Epidermal melanocyte (primary cell): ENCODE measurements at regions not wholly inside any gene's neighbourhood (a gene's known extent, or its start where the extent isn't known, plus 50 kb on each side); places are given as distances from the start of the nearest gene placed in this dataset.

Experiments used
- DNase-seq: peaks from one replicate; pipeline ENCODE4 v3.0.0; 2011; ENCODE audit warnings: low spot score; ENCODE audit not compliant: insufficient read length

DNA sequence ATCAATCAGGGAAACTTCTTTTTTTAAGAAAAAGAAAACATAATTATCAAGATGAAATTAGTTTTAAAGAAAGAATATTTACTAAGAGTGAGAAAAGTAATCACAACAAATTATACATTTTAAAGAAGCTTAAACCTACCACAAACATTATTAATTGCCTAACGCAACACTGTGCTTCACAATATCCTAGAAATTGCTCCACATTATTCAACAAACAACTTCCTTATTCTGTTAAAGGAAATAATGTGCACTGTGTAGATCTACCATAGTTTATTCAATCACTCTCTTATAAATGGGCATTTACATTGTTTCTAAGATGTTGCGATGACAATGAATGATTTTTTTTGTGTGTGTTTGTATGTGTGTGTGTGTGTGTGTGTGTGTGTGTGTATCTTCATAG, 525.9 kb upstream of the KCNMB2 start:
- DNase-seq, result no peak

DNA sequence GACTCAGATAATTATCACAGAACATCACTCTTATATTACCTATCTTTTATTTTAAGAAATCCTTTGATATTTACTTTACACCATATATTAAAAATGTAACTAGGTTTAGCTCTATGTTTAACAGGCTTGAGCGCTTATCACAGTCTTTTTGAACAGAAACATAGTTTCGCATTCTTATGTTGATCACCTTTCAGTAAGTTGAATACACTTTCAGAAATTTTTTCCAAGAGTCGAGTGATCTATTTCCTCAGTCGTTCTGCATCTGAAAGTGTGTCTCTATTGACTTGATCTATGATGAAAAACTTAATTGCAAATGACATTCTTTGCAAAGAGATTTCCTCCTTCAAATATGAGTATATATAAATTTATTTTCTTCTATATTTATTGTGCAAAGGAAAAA, 516.6 kb upstream of the KCNMB2 start:
- DNase-seq, result no peak

DNA sequence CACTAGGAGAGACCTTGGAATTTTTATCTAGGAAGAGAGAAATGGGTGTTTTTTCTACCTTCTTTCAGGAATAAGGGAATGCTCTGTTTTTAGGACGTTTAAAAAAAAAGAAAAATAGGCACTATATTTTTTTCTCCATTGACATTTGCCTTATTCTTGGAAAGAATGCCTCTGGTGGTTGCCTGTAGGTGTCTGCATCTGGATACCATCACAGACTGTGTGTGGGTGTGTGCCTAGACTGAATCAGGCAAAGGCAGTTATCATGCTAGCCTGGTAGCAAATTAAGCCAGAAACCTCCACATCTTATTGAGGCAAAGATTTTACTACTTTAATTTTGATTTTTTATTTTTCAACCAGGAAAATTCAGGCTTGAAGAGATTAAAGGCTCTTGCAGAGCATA, 513.6 kb upstream of the KCNMB2 start:
- DNase-seq, result no peak

GRCh38 chr3:178028933-178029332, 507.3 kb upstream of the KCNMB2 start:
- no peak for DNase-seq

DNA sequence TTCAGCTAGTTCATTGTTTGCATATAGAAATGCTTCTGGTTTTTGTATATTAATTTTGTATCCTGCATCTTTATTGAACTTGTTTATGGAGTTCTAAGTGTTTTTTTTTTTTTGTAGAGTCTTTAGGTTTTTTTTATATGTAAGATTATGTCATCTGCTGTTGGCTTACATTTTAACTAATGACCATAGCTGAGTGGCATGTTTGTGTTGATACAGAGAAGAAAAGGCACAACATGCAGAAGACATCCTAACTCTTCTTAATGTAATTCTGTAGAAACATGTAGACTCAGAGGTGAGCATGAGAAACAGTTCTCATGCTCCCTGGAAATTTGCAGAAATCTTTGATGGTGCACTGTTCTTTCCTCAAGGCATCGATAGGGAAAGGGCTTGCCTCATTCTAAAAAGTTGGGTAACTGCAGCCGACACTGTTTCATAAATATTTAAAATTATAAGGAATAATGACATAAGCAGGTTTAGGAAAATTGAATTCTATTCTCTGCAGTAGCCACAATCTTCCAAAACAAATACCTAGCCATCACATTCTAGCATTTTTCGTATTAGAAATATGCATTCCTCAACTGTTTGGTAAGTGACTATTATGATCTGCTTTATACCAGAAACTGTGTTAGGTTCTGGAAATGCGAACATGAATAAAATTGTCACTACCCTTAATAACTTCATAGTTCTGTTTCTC, 499.6 kb upstream of the KCNMB2 start:
- no peak for DNase-seq

GRCh38 chr3:178041931-178042330, 494.3 kb upstream of the KCNMB2 start:
- no peak for DNase-seq

DNA sequence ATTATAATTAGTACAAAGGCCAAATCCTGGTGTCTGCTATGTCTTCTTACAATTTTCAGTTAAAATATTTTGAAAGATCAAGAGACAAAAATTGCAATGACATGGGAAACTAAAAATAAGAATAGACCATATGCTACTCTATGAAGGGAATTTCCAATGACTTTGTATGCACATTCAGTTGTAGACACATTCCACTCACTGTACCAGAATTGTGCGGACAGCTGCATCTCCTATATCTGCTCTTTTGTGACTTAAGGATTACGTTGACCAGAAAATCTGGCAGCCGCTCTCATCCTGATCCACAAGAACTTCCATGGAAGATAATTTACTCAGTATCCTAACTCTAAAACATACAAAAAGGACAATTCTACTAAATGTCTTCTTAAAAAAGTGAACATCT, 493.9 kb upstream of the KCNMB2 start:
- DNase-seq, result no peak

DNA sequence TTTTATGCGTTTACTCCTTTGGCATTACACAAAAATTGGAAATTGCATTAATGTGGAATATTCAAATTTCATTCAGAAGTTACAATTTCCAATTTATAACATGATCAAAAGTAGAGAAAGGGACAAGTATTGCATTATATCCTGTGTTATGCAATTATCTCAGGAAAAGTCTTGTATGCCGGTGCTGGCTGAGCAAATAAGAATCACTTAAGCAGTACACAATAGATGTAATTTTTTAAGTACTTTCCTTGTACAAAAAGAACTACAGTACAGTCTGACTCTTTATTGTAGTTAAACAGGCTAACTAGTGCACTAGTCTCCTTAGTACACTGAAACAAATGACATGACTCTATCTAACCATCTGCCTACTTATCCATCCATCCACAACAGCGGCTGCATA, 493.2 kb upstream of the KCNMB2 start:
- no peak for DNase-seq

DNA sequence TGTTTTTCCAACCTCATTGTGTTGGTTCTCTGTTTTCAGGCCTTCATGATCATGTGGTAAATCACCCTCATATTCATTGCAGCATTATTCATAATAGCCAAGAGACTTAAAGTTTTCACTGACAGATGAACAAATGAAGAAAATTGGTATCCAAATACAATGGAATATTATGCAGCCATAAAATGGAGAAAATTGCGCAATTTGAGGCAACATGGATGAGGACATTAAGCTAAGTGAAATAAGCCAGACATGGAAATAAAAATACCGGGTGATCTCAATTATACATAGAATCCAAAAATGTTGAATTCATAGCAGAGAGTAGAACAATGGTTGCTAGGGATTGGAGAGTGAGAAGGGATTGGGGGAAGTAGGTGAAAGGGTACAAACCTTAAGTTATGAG, 491.9 kb upstream of the KCNMB2 start:
- no peak for DNase-seq

GRCh38 chr3:178047496-178047895, 488.7 kb upstream of the KCNMB2 start:
- DNase-seq, result no peak

DNA sequence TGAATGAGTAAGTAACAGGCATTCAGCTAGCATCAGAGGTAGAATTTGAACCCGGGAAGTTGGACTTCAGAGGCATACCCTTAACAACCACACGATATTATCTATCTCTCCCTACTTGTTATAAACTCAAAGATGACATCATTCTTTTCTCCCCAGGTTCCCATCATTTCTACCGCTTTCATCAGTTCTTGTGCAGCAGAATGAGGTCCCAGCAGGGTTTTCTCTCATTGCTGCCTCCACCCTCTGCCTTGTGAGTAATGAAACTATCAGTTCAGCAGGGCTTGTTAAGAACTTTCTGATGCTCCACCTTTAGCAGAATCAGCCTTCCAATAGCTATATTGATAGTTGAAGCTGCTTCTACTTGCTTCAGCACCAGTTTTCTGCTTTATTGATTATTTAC, 487.5 kb upstream of the KCNMB2 start:
- DNase-seq, result no peak

DNA sequence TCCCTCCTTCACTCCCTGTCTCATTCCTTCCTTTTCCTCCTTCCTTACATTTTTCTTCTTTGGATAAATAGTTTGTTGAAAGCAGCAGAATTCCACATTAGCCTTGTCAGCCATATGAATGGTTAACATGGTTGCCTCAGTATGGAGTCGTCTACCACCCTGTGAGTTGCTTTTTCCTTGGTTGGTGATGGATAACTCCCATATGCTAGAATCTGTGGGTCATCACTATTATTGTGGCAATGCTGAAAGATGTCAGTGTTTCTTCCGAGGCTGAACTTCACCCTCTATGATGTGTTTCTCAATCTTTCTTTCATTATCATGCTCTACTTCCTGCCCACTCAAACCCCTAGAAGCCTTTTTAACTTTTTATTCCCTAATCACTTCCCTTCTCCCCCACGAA, 481.8 kb upstream of the KCNMB2 start:
- DNase-seq, result no peak

DNA sequence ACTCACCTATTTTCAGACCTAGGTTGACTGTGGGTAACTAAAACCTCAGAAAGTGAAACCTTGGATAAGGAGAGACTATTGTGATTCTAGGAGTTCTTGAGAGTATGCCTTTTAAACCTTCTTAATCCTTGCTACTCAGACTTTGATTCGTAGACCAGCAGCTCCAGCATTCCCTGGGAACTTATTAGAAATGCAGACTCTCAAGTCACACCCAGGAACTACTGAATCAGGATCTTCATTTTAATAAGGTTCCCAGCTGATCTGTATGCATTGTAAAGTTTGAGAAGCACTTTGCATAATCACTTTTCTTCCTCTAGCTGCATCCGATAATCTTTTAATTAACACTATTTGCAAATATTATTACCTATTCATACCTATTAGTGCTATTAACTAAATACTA, 480.3 kb upstream of the KCNMB2 start:
- no peak for DNase-seq

DNA sequence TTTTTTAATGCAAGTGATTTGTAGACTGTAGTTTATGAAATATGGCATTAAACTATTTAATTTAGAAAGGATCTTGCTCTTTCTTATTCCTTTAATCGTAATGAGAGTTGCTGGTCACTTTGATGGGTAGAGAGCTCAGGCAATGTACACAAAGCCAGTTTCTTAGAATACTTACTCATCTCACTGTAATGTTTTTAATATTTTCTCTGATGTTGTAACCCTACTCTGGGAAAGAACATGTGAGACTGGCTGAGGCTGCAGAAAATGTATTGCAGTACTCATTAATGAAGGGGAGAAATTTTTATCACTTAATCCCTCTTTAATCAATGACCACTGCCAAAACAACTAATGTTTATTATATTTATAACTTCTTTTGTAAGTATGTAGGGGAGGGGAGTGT, 479.4 kb upstream of the KCNMB2 start:
- DNase-seq, result no peak

- DNase-seq, result no peak
These were observed 477.6 kb upstream of the KCNMB2 start for GRCh38 chr3:178058629-178059028.

- no peak for DNase-seq
These were observed 477.1 kb upstream of the KCNMB2 start for GRCh38 chr3:178059119-178059518.

DNA sequence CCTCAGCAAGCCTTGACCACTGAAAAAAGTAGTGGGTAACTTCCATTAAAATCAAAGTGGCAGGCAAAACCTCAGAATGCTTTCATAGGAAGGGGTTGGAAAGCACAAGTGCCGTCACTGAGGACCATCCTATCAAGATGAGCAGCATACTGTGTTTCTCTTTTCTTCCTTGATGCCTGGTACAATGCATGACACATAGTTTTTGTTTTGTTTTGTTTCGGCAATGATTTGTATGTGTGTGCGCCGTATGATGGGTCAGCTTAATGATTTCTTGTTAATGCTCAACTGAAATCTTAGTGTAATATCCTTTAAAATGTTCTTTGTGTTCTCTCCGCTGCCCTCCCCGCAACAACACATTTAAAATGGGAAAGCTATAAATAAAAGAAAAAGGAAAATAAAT, 476.4 kb upstream of the KCNMB2 start:
- no peak for DNase-seq

- DNase-seq, result no peak
These were observed 475.8 kb upstream of the KCNMB2 start for GRCh38 chr3:178060407-178060806.

DNA sequence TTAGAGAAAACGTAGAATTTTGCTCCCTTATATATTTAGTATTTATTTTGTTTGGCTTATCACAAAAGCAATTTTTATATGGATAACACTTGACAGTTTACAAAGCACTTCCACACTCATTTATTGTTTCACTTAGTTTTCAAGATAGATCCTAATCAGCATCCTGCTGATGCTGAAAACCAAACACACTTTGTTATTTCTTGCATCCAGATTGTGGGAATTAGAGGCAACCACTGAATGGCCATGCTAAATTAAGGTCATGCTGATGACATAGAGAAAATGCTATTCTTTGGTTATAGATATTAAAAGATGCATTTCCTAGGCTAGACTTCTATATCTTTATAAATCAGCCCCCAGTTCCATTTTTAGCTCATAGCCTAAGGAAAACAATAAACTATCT, 474.1 kb upstream of the KCNMB2 start:
- no peak for DNase-seq

DNA sequence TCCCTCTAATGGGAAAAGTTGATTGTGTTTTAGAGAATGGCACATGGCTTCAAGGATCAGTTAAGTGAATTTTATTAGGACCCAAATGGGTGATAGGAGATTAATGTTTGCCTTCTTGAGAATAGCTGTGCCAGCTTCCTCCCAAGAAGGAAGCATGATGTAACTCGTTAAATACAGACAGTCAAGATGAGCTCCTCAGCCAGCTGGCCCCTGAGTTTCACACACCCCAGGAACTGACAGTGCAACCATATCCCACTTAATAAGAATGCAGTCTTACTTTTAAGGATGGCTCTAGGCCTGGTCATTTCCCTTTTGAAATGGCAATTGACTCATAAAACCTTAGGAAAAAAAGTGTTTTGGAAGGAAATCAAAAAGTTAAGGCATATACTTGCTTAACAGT, 472.8 kb upstream of the KCNMB2 start:
- no peak for DNase-seq

GRCh38 chr3:178067721-178068120, 468.5 kb upstream of the KCNMB2 start:
- no peak for DNase-seq

DNA sequence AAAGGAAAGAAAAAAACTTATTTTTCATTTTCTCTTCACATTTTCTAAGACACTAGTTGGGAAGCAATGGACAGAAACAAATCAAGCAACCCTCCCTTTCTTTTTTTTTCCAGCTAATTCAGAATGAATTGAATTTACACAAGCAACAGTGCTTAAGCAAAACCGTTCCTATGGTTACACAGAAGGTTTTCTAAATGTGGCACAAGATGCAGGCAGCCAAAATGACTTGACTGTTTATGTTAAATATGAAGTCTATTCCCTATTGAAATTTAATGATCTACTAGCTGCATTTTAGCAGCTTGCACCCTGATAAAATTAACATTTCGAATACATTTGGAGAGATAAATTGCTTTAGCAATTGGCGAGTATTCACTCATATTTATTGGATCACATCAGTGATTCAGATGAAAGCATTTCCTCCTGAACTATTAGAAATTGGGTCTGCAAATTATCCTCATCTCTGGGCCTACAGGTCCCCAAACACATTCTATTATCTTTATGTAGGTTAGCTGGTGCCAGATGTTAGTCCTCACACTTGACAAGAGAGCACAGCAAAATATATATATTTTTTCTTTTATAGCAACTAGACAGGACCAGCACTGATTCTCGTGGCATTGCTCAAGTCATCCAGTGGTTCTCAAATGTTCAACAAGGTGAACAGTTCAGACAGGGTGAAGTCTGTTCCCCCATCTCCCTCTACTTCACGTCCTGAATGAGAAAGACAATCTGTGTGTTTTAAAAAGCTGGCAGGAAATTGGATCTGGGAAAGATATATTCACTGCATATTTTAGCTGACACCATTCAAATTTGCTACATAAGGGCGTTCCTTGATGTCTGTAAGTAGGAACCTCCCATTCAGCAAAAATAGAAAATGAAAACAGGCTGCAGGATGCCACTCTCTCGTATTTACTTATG, 463.6 kb upstream of the KCNMB2 start:
- DNase-seq, result no peak

- DNase-seq, result no peak
These were observed 462.9 kb upstream of the KCNMB2 start for GRCh38 chr3:178073366-178073765.
